Stimulated activated memory B cell treated with anti-CD40 and anti-IgM and Interleukin-4, amounts not matched to agents 10 μg/mL and 1 μg/mL and 100 μg/mL, for 72 hours (primary cell): ENCODE measurements at regions not wholly inside any gene's neighbourhood (a gene's known extent, or its start where the extent isn't known, plus 50 kb on each side); places are given as distances from the start of the nearest gene placed in this dataset.

Experiments
- ATAC-seq: fragments of 150-1000 bp; cut with Tn5 transposase; 2 replicates; pipeline ENCODE4 v1.10.0; 2021
- H3K27ac Mint-ChIP-seq: one replicate; pipeline ENCODE4 v1.8.0; 2022; ENCODE audit warnings: mild to moderate bottlenecking, mixed read lengths
- H3K27me3 Mint-ChIP-seq: one replicate; pipeline ENCODE4 v1.8.0; 2022; ENCODE audit warnings: mixed read lengths
- H3K36me3 Mint-ChIP-seq: one replicate; pipeline ENCODE4 v1.8.0; 2022; ENCODE audit warnings: mixed read lengths
- H3K4me1 Mint-ChIP-seq: one replicate; pipeline ENCODE4 v1.8.0; 2022; ENCODE audit warnings: mixed read lengths
- H3K4me3 Mint-ChIP-seq: one replicate; pipeline ENCODE4 v1.8.0; 2022; ENCODE audit warnings: mild to moderate bottlenecking, moderate library complexity, mixed read lengths
- H3K9me3 Mint-ChIP-seq: one replicate; pipeline ENCODE4 v1.8.0; 2022; ENCODE audit warnings: mixed read lengths

- H3K4me3 Mint-ChIP-seq: no peak overlapping the region
- no peak for ATAC-seq
- peaks cover 5% of the 10 kb centered on the region for H3K27me3 Mint-ChIP-seq
- no peaks in the 10 kb centered on the region for H3K36me3 Mint-ChIP-seq
- no peaks in the 10 kb centered on the region for H3K4me1 Mint-ChIP-seq
- H3K27ac Mint-ChIP-seq: no peak overlapping the region
- peaks cover 5% of the 10 kb centered on the region for H3K9me3 Mint-ChIP-seq
Observed at GRCh38 chr2:67548317-67549201, 151.4 kb downstream of the ETAA1 start.

- no peaks in the 10 kb centered on the region for H3K9me3 Mint-ChIP-seq
- no peak for ATAC-seq
Observed at GRCh38 chr2:67559156-67559555, 162.0 kb downstream of the ETAA1 start.

GRCh38 chr2:67560771-67561456 is 163.8 kb downstream of the ETAA1 start:
- no peaks in the 10 kb centered on the region for H3K4me1 Mint-ChIP-seq
- H3K9me3 Mint-ChIP-seq: no peaks in the 10 kb centered on the region
- H3K4me3 Mint-ChIP-seq: no peak overlapping the region
- no peaks in the 10 kb centered on the region for H3K27me3 Mint-ChIP-seq
- H3K36me3 Mint-ChIP-seq: no peaks in the 10 kb centered on the region
- no peak for ATAC-seq
- no peak overlapping the region for H3K27ac Mint-ChIP-seq

More at GRCh38 chr2:67559156-67559555, 162.0 kb downstream of the ETAA1 start:
- H3K4me3 Mint-ChIP-seq: no peak overlapping the region
- no peak overlapping the region for H3K27ac Mint-ChIP-seq
- H3K27me3 Mint-ChIP-seq: no peaks in the 10 kb centered on the region
- no peaks in the 10 kb centered on the region for H3K4me1 Mint-ChIP-seq
- no peaks in the 10 kb centered on the region for H3K36me3 Mint-ChIP-seq

- Mint-ChIP-seq H3K9me3 (no peaks in the 10 kb centered on the region), H3K4me3 (no peak overlapping the region), H3K27ac (no peak overlapping the region), H3K4me1 (no peaks in the 10 kb centered on the region), H3K27me3 (no peaks in the 10 kb centered on the region), H3K36me3 (no peaks in the 10 kb centered on the region)
- ATAC-seq: no peak
Observed at GRCh38 chr2:67561457-67561965, 164.4 kb downstream of the ETAA1 start.

GRCh38 chr2:67564076-67564475 is 166.9 kb downstream of the ETAA1 start:
- no peaks in the 10 kb centered on the region for H3K4me1 Mint-ChIP-seq
- no peaks in the 10 kb centered on the region for H3K27me3 Mint-ChIP-seq
- H3K27ac Mint-ChIP-seq: no peak overlapping the region
- ATAC-seq: no peak
- no peak overlapping the region for H3K4me3 Mint-ChIP-seq
- H3K9me3 Mint-ChIP-seq: no peaks in the 10 kb centered on the region
- H3K36me3 Mint-ChIP-seq: no peaks in the 10 kb centered on the region

GRCh38 chr2:67564626-67565025 is 167.5 kb downstream of the ETAA1 start:
- Mint-ChIP-seq H3K4me1 (no peaks in the 10 kb centered on the region), H3K36me3 (no peaks in the 10 kb centered on the region), H3K27me3 (no peaks in the 10 kb centered on the region), H3K9me3 (no peaks in the 10 kb centered on the region), H3K4me3 (no peak overlapping the region), H3K27ac (no peak overlapping the region)
- no peak for ATAC-seq

GRCh38 chr2:67565262-67565661 is 168.1 kb downstream of the ETAA1 start:
- H3K4me3 Mint-ChIP-seq: no peak overlapping the region
- no peak for ATAC-seq
- H3K36me3 Mint-ChIP-seq: no peaks in the 10 kb centered on the region

GRCh38 chr2:67565761-67566160 is 168.6 kb downstream of the ETAA1 start:
- ATAC-seq: no peak
- no peak overlapping the region for H3K27ac Mint-ChIP-seq
- H3K27me3 Mint-ChIP-seq: no peaks in the 10 kb centered on the region

More at GRCh38 chr2:67565262-67565661, 168.1 kb downstream of the ETAA1 start:
- Mint-ChIP-seq H3K4me1 (no peaks in the 10 kb centered on the region), H3K27me3 (no peaks in the 10 kb centered on the region), H3K9me3 (no peaks in the 10 kb centered on the region), H3K27ac (no peak overlapping the region)

GRCh38 chr2:67566285-67566684 is 169.2 kb downstream of the ETAA1 start:
- Mint-ChIP-seq H3K27me3 (no peaks in the 10 kb centered on the region), H3K27ac (no peak overlapping the region), H3K4me3 (no peak overlapping the region), H3K4me1 (no peaks in the 10 kb centered on the region), H3K9me3 (no peaks in the 10 kb centered on the region), H3K36me3 (no peaks in the 10 kb centered on the region)
- ATAC-seq: no peak

More at GRCh38 chr2:67565761-67566160, 168.6 kb downstream of the ETAA1 start:
- H3K4me3 Mint-ChIP-seq: no peak overlapping the region
- no peaks in the 10 kb centered on the region for H3K36me3 Mint-ChIP-seq
- H3K9me3 Mint-ChIP-seq: no peaks in the 10 kb centered on the region
- H3K4me1 Mint-ChIP-seq: no peaks in the 10 kb centered on the region

GRCh38 chr2:67566958-67567635 is 170.0 kb downstream of the ETAA1 start:
- H3K4me1 Mint-ChIP-seq: no peaks in the 10 kb centered on the region
- no peak overlapping the region for H3K4me3 Mint-ChIP-seq
- H3K9me3 Mint-ChIP-seq: no peaks in the 10 kb centered on the region
- no peak overlapping the region for H3K27ac Mint-ChIP-seq
- ATAC-seq: no peak
- H3K36me3 Mint-ChIP-seq: no peaks in the 10 kb centered on the region
- no peaks in the 10 kb centered on the region for H3K27me3 Mint-ChIP-seq

GRCh38 chr2:67567886-67568285 is 170.8 kb downstream of the ETAA1 start:
- no peak overlapping the region for H3K4me3 Mint-ChIP-seq
- H3K27me3 Mint-ChIP-seq: no peaks in the 10 kb centered on the region
- H3K4me1 Mint-ChIP-seq: no peaks in the 10 kb centered on the region
- no peak for ATAC-seq
- H3K9me3 Mint-ChIP-seq: no peaks in the 10 kb centered on the region
- no peak overlapping the region for H3K27ac Mint-ChIP-seq
- H3K36me3 Mint-ChIP-seq: no peaks in the 10 kb centered on the region

- no peak for ATAC-seq
- no peaks in the 10 kb centered on the region for H3K27me3 Mint-ChIP-seq
- H3K9me3 Mint-ChIP-seq: no peaks in the 10 kb centered on the region
- H3K27ac Mint-ChIP-seq: no peak overlapping the region
- H3K4me1 Mint-ChIP-seq: no peaks in the 10 kb centered on the region
- no peak overlapping the region for H3K4me3 Mint-ChIP-seq
- H3K36me3 Mint-ChIP-seq: no peaks in the 10 kb centered on the region
Observed at GRCh38 chr2:67570611-67571010, 173.5 kb downstream of the ETAA1 start.

GRCh38 chr2:67571785-67572718 is 174.9 kb downstream of the ETAA1 start:
- no peak for ATAC-seq
- no peaks in the 10 kb centered on the region for H3K4me1 Mint-ChIP-seq
- H3K27me3 Mint-ChIP-seq: no peaks in the 10 kb centered on the region
- no peaks in the 10 kb centered on the region for H3K9me3 Mint-ChIP-seq
- H3K36me3 Mint-ChIP-seq: no peaks in the 10 kb centered on the region
- no peak overlapping the region for H3K27ac Mint-ChIP-seq
- H3K4me3 Mint-ChIP-seq: no peak overlapping the region

GRCh38 chr2:67572721-67573435 is 175.7 kb downstream of the ETAA1 start:
- no peak overlapping the region for H3K4me3 Mint-ChIP-seq
- H3K27me3 Mint-ChIP-seq: no peaks in the 10 kb centered on the region
- H3K27ac Mint-ChIP-seq: no peak overlapping the region
- H3K36me3 Mint-ChIP-seq: no peaks in the 10 kb centered on the region
- no peaks in the 10 kb centered on the region for H3K4me1 Mint-ChIP-seq
- no peak for ATAC-seq
- H3K9me3 Mint-ChIP-seq: no peaks in the 10 kb centered on the region
